B cell (primary cell): ENCODE measurements at regions not wholly inside any gene's neighbourhood (a gene's known extent, or its start where the extent isn't known, plus 50 kb on each side); places are given as distances from the start of the nearest gene placed in this dataset.

Experiments used
- ATAC-seq: fragments of 200-7000 bp; cut with Tn5 transposase; one replicate; pipeline ENCODE4 v1.10.0; 2021; ENCODE audit warnings: low read depth, mild to moderate bottlenecking, moderate number of reproducible peaks, moderate library complexity
- CTCF ChIA-PET: fragments of 350-600 bp; sonication (Branson Sonifier 250); formaldehyde crosslinking; loops from one replicate; lab custom pipeline; 2021; ENCODE audit warnings: antibody characterized with exemption, inconsistent platforms; lab: Charles Lee
- POLR2A ChIA-PET: fragments of 350-600 bp; sonication (Branson Sonifier 250); formaldehyde crosslinking; loops from one replicate; lab custom pipeline; 2021; ENCODE audit warnings: antibody characterized with exemption; lab: Charles Lee
- DNase-seq: peaks from one replicate; pipeline ENCODE4 v3.0.0; 2013
- H2AFZ ChIP-seq: 2 replicates; pipeline ENCODE4 v1.6.1; 2012; ENCODE audit warnings: mild to moderate bottlenecking, low read depth, low read length; ENCODE audit not compliant: insufficient read depth, poor library complexity, severe bottlenecking
- H3K27ac ChIP-seq, 2 donors: 1 replicate in 1 of 2; 2 replicates in 1 of 2; pipeline ENCODE4 v1.5.1; 2012 to 2013; ENCODE audit warnings: low read length in 2 of 2, mild to moderate bottlenecking in 2 of 2, moderate library complexity in 1 of 2
- H3K27me3 ChIP-seq, 4 experiments: fragments of 200-600 bp in 1 of 4; sonication (generic) in 1 of 4; replicated peaks in 1 of 4; 1 replicate in 2 of 4; 2 replicates in 2 of 4; pipeline versions ENCODE4 v1.6.1 to v1.7.0; 2013 to 2016; ENCODE audit warnings: low read length in 3 of 4, mild to moderate bottlenecking in 2 of 4, mixed read lengths in 1 of 4, moderate library complexity in 1 of 4; ENCODE audit not compliant: insufficient read depth in 4 of 4, control insufficient read depth in 3 of 4; ENCODE audit errors: control extremely low read depth in 1 of 4
- H3K36me3 ChIP-seq, 2 experiments: replicated peaks in 1 of 2; 1 replicate in 1 of 2; 2 replicates in 1 of 2; pipeline versions ENCODE4 v1.6.1 to v1.7.1; 2013; ENCODE audit warnings: low read length in 1 of 2; ENCODE audit not compliant: insufficient read depth in 2 of 2, control insufficient read depth in 1 of 2; ENCODE audit errors: control extremely low read depth in 1 of 2, extremely low read depth in 1 of 2
- H3K4me1 ChIP-seq, 2 donors: fragments of 200-600 bp in 1 of 2; sonication (generic) in 1 of 2; 1 replicate in 1 of 2; 2 replicates in 1 of 2; pipeline versions ENCODE4 v1.5.1 to v1.6.1; 2013 to 2017; ENCODE audit warnings: low read length in 2 of 2; ENCODE audit not compliant: control insufficient read depth in 2 of 2, insufficient read depth in 2 of 2
- H3K4me2 ChIP-seq: replicated peaks from 2 replicates; pipeline ENCODE3; 2012; ENCODE audit warnings: mild to moderate bottlenecking, low read depth, low read length; ENCODE audit not compliant: poor library complexity, severe bottlenecking
- H3K4me3 ChIP-seq, 5 experiments: fragments of 200-600 bp in 1 of 5; sonication (generic) in 1 of 5; 1 replicate in 3 of 5; 2 replicates in 2 of 5; pipeline versions ENCODE4 v1.5.1 to v1.7.0; 2011 to 2016; ENCODE audit warnings: low read length in 4 of 5, mild to moderate bottlenecking in 4 of 5, low read depth in 2 of 5, control low read depth in 1 of 5, moderate library complexity in 1 of 5; ENCODE audit not compliant: insufficient read depth in 1 of 5; ENCODE audit errors: control extremely low read depth in 1 of 5, extremely low read depth in 1 of 5
- H3K79me2 ChIP-seq: fragments of 200-600 bp; sonication (generic); one replicate; pipeline ENCODE4 v1.6.0; 2016; ENCODE audit warnings: low read length; ENCODE audit not compliant: control insufficient read depth, insufficient read depth
- H3K9ac ChIP-seq: fragments of 200-600 bp; sonication (generic); 2 replicates; pipeline ENCODE4 v1.6.1; 2017; ENCODE audit warnings: mild to moderate bottlenecking, low read length, moderate library complexity
- H3K9me3 ChIP-seq, 3 donors: one replicate each; pipeline versions ENCODE4 v1.6.1 to v1.7.1; 2013; ENCODE audit warnings: low read length in 2 of 3; ENCODE audit not compliant: control insufficient read depth in 2 of 3, insufficient read depth in 1 of 3; ENCODE audit errors: control extremely low read depth in 1 of 3
- H4K20me1 ChIP-seq: 2 replicates; pipeline ENCODE4 v1.6.0; 2012; ENCODE audit warnings: mild to moderate bottlenecking, low read length; ENCODE audit not compliant: insufficient read depth, control insufficient read depth, poor library complexity, severe bottlenecking
- H3K27ac Mint-ChIP-seq: one replicate; pipeline ENCODE4 v1.8.0; 2021; ENCODE audit warnings: mixed read lengths
- H3K27me3 Mint-ChIP-seq: one replicate; pipeline ENCODE4 v1.8.0; 2021; ENCODE audit warnings: mixed read lengths
- H3K4me1 Mint-ChIP-seq: one replicate; pipeline ENCODE4 v1.8.0; 2021; ENCODE audit warnings: mixed read lengths
- H3K4me3 Mint-ChIP-seq: one replicate; pipeline ENCODE4 v1.8.0; 2021; ENCODE audit warnings: mixed read lengths
- H3K9me3 Mint-ChIP-seq: one replicate; pipeline ENCODE4 v1.8.0; 2022; ENCODE audit warnings: mixed read lengths; ENCODE audit not compliant: insufficient read depth
- CTCF ChIP-seq: fragments of 200-600 bp; IDR thresholded peaks from one replicate; pipeline ENCODE4 v1.8.0; 2022; ENCODE audit warnings: antibody characterized with exemption, mild to moderate bottlenecking
- EZH2 ChIP-seq: IDR thresholded peaks from 2 replicates; pipeline ENCODE4 v1.6.1; 2012; ENCODE audit warnings: borderline replicate concordance, low read depth, mild to moderate bottlenecking, moderate library complexity, low read length; ENCODE audit not compliant: insufficient read depth, poor library complexity, severe bottlenecking
- WGBS: methylation state at CpG from one replicate; pipeline ENCODE4 v1.1.5; 2013; ENCODE audit warnings: missing lambda C conversion rate; ENCODE audit not compliant: insufficient coverage; 5-methylcytosine and 5-hydroxymethylcytosine counted together
- intact Hi-C: fragments of 100-400 bp; cut with micrococcal nuclease; formaldehyde crosslinking; loops from one replicate; pipeline ENCODE4 v1.10.0; 2022

GRCh38 chr6:156620331-156620730, 156.8 kb upstream of the ARID1B start:
- no peak overlapping the region for H3K27ac Mint-ChIP-seq
- H3K4me3 Mint-ChIP-seq = no peak overlapping the region
- Histone ChIP-seq H3K4me3 (no peak overlapping the region), H3K4me2 (no peak overlapping the region), H3K27ac (no peak overlapping the region), H3K9ac (no peak overlapping the region), H3K4me1 (no peaks in the 10 kb centered on the region), H3K9me3 (no peaks in the 10 kb centered on the region), H4K20me1 (no peaks in the 10 kb centered on the region), H3K27me3 (no peaks in the 10 kb centered on the region), H2AFZ (no peak overlapping the region), H3K79me2 (no peaks in the 10 kb centered on the region), H3K36me3 (no peaks in the 10 kb centered on the region)
- TF ChIP-seq CTCF (no peak), EZH2 (no peak)
- ChIA-PET CTCF (no interaction called here), POLR2A (no interaction called here)
- DNase-seq = no peak
- H3K27me3 Mint-ChIP-seq = no peaks in the 10 kb centered on the region
- WGBS = 87% methylated on average over 4 of the region's 4 CpGs
- H3K4me1 Mint-ChIP-seq = peaks cover 6% of the 10 kb centered on the region
- no peak for ATAC-seq
- intact Hi-C loops = no loop called here
- no peaks in the 10 kb centered on the region for H3K9me3 Mint-ChIP-seq

GRCh38 chr6:156618600-156619205, 158.5 kb upstream of the ARID1B start:
- 89% methylated on average over 12 of the region's 12 CpGs for WGBS
- Histone ChIP-seq H3K27ac (no peak overlapping the region), H3K27me3 (no peaks in the 10 kb centered on the region), H2AFZ (no peak overlapping the region), H3K4me2 (no peak overlapping the region), H3K9ac (no peak overlapping the region), H3K9me3 (peaks cover 0 to 5% (median 5%) of the 10 kb centered on the region in 3 donors), H3K4me1 (no peaks in the 10 kb centered on the region), H3K36me3 (no peaks in the 10 kb centered on the region), H3K4me3 (no peak overlapping the region), H4K20me1 (no peaks in the 10 kb centered on the region), H3K79me2 (no peaks in the 10 kb centered on the region)
- no peak for TF ChIP-seq CTCF
- no peak for TF ChIP-seq EZH2
- intact Hi-C loops = no loop called here
- ChIA-PET POLR2A (no interaction called here), CTCF (no interaction called here)
- Mint-ChIP-seq H3K27ac (no peak overlapping the region), H3K9me3 (peaks cover 8% of the 10 kb centered on the region), H3K4me3 (no peak overlapping the region), H3K27me3 (no peaks in the 10 kb centered on the region), H3K4me1 (peaks cover 6% of the 10 kb centered on the region)
- DNase-seq (no peak), ATAC-seq (no peak)
